Activated T-helper 1 cell treated with anti-CD3 and anti-CD28 coated beads, Interleukin-12 subunit alpha, Interleukin-12 subunit beta, Interleukin-2, Interleukin-4 antibody, amounts not matched to agents 30 ng/mL and 10 ng/mL and 1 ng/mL, durations not matched to agents 14 hours and 24 hours and 36 hours (primary cell): ENCODE measurements at regions not wholly inside any gene's neighbourhood (a gene's known extent, or its start where the extent isn't known, plus 50 kb on each side); places are given as distances from the start of the nearest gene placed in this dataset.
"Not testable (repeated sequence)": the region's sequence is repeated elsewhere in the genome, so short reads cannot be mapped to it uniquely, and the experiment has no call there.

ENCODE experiments used
- DNase-seq: peaks from one replicate; pipeline ENCODE4 v3.0.0; 2021; ENCODE audit warnings: low spot score
- H3K27ac Mint-ChIP-seq: one replicate; pipeline ENCODE4 v1.8.0; 2021; ENCODE audit warnings: mild to moderate bottlenecking, mixed read lengths
- H3K27me3 Mint-ChIP-seq: one replicate; pipeline ENCODE4 v1.8.0; 2022; ENCODE audit warnings: mild to moderate bottlenecking, moderate library complexity, mixed read lengths; ENCODE audit not compliant: insufficient read depth
- H3K36me3 Mint-ChIP-seq: one replicate; pipeline ENCODE4 v1.8.0; 2021; ENCODE audit warnings: low read depth, mixed read lengths
- H3K4me1 Mint-ChIP-seq: one replicate; pipeline ENCODE4 v1.8.0; 2021; ENCODE audit warnings: low read depth, mixed read lengths
- H3K4me3 Mint-ChIP-seq: one replicate; pipeline ENCODE4 v1.8.0; 2021; ENCODE audit warnings: mild to moderate bottlenecking, moderate library complexity, mixed read lengths
- H3K9me3 Mint-ChIP-seq: one replicate; pipeline ENCODE4 v1.8.0; 2021; ENCODE audit warnings: mixed read lengths
- intact Hi-C: fragments of 100-400 bp; cut with micrococcal nuclease; formaldehyde crosslinking; loops from one replicate; pipeline ENCODE4 v1.15.1; 2024

DNA sequence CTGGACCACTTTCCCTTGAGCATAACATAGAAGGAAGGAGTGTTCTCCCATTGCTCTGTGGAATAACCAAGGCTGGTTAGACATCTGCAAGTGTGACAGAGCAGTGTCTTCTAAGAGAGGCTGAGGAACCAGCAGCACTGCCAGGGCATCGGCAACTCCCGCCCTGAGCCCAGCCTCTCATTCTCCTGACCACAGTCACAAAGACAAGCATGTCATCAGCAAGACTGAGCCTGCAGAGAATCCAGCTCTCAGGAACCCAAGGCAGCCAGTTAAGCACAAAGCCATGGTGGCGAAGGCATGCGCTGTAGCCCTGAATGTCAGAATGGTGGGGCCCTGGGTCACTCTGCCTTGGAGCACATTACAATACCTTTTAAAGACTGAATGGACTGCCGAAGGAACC lies 253.9 kb downstream of the AGTPBP1 start:
- Mint-ChIP-seq H3K4me3 (no peak overlapping the region), H3K27ac (no peak overlapping the region), H3K36me3 (no peaks in the 10 kb centered on the region), H3K9me3 (no peaks in the 10 kb centered on the region), H3K27me3 (peaks cover 5% of the 10 kb centered on the region), H3K4me1 (no peaks in the 10 kb centered on the region)
- intact Hi-C loops, result no loop called here
- DNase-seq, result no peak

DNA sequence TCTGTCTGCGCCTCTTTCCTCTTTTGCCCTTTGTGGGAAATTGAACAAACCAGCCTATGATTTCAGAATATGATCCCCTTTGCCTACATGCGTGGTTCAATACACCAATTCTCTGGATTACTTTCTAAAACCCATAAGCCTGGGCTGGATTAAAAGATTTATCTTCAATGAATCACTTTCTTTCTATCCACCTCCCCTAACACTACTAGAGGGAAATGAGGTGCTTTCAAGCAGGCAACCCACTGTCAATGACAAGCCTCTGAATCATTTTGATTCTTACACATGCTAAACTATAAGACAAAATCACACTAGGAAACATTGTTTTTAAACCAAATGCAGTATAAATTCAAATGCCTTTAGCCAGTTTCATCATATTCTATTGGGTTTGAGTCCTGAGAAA lies 257.5 kb downstream of the AGTPBP1 start:
- Mint-ChIP-seq H3K4me3 (no peak overlapping the region), H3K27me3 (peaks cover 4% of the 10 kb centered on the region), H3K27ac (no peak overlapping the region), H3K4me1 (no peaks in the 10 kb centered on the region), H3K9me3 (no peaks in the 10 kb centered on the region), H3K36me3 (no peaks in the 10 kb centered on the region)
- DNase-seq, result no peak
- intact Hi-C loops, result no loop called here

DNA sequence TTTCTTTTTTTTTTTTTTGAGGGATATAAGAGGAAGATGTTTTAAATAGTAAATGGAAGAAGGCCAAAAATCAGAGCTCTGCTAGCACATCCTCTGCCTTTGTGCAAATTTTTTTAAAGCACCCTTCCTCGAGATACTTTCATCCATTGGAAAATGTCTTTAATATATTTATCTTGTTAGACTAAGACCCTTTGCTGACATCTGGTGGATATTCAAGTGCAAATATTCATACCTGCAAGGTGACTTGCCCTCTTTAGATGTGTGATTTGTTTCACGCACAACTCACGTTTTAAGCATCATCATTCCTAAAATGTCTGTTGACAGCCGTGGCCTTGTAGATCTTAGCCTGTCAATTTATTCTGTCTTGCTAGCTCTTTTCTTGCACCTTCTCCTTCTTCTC lies 258.5 kb downstream of the AGTPBP1 start:
- no peak overlapping the region for H3K27ac Mint-ChIP-seq
- no peak overlapping the region for H3K4me3 Mint-ChIP-seq
- H3K4me1 Mint-ChIP-seq, result no peaks in the 10 kb centered on the region
- H3K9me3 Mint-ChIP-seq, result no peaks in the 10 kb centered on the region
- H3K27me3 Mint-ChIP-seq, result peaks cover 5% of the 10 kb centered on the region
- no peaks in the 10 kb centered on the region for H3K36me3 Mint-ChIP-seq
- intact Hi-C loops, result no loop called here
- DNase-seq, result no peak

DNA sequence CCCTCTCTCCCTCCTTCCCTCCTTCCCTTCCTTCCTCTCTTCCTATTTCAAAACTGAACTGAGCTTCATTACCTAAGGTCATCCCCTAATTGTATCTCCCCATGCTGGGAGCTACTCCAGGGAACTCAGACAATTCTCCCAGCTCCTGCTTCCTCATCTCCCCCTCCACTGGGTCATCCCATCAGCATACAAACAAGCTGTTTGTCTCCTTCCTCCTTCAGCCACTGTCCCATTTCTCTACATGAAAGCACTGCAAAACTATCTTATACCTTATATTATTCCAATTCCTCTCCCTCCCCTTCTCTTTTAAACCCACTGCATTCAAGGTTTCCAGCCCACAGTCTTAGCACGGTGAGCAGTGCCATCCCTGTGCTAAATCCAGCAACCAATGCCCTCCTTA lies 262.4 kb downstream of the AGTPBP1 start:
- H3K9me3 Mint-ChIP-seq, result no peaks in the 10 kb centered on the region
- H3K27ac Mint-ChIP-seq, result no peak overlapping the region
- no peaks in the 10 kb centered on the region for H3K4me1 Mint-ChIP-seq
- H3K27me3 Mint-ChIP-seq, result peaks cover 4% of the 10 kb centered on the region
- no peaks in the 10 kb centered on the region for H3K36me3 Mint-ChIP-seq
- intact Hi-C loops, result no loop called here
- H3K4me3 Mint-ChIP-seq, result no peak overlapping the region
- no peak for DNase-seq

DNA sequence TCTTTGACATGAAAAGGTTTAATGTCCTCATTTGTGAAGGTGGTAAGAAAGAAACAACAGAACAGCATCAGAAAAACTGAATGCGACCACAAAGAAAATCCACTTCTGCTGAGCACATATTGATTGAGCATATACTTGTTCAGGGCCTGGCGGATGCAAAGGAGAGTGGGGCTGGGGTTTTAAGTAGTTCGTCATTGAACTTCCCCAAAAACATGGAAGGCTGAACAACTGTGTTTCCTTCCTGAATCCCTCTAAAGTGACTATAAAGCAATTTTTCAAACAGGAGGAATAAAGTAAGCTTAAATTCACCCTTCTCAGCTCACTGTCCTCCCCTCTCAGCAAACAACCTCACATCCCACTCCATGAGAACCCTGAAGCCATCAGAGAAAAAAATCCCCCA lies 262.9 kb downstream of the AGTPBP1 start:
- Mint-ChIP-seq H3K27me3 (peaks cover 4% of the 10 kb centered on the region), H3K27ac (no peak overlapping the region), H3K4me3 (no peak overlapping the region), H3K4me1 (no peaks in the 10 kb centered on the region), H3K9me3 (no peaks in the 10 kb centered on the region), H3K36me3 (no peaks in the 10 kb centered on the region)
- intact Hi-C loops, result no loop called here
- DNase-seq, result no peak

DNA sequence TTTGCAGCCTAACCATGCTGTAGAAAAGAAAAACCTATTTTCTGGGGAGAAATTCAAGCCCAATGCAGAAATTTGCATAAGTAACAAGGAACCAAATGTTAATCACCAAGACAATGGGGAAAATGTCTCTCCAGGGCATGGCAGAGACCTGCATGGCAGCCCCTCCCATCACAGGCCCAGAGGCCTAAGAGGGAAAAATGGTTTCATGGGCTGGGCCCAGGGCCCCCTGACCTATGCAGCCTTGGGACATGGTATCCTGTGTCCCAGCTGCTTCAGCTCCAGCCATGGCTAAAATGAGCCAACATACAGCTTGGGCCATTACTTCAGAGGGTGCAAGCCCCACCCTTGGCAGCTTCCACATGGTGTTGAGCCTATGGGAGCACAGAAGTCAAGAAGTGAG lies 266.9 kb downstream of the AGTPBP1 start:
- H3K4me3 Mint-ChIP-seq, intact Hi-C loops, H3K27ac Mint-ChIP-seq, H3K9me3 Mint-ChIP-seq, H3K36me3 Mint-ChIP-seq, DNase-seq, H3K4me1 Mint-ChIP-seq, H3K27me3 Mint-ChIP-seq: not testable (repeated sequence)

DNA sequence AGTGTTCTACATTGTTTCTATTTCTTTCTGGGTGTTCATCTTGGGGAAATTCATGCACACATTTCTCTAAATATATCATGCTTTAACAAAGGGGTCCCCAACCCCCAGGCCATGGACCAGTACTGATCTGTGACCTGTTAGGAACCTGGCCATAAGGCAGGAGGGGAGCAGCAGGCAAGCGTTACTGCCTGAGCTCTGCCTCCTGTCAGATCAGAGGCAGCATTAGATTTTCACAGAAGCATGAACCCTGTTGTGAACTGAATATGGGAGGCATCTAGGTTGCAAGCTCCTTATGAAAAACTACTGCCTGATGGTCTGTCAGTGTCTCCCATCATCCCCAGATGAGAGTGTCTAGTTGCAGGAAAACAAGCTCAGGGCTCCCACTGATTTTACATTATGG lies 270.0 kb downstream of the AGTPBP1 start:
- H3K36me3 Mint-ChIP-seq, result no peaks in the 10 kb centered on the region
- peaks cover 2% of the 10 kb centered on the region for H3K27me3 Mint-ChIP-seq
- H3K4me3 Mint-ChIP-seq, result no peak overlapping the region
- H3K27ac Mint-ChIP-seq, result no peak overlapping the region
- no peak for DNase-seq
- H3K4me1 Mint-ChIP-seq, result no peaks in the 10 kb centered on the region
- H3K9me3 Mint-ChIP-seq, result no peaks in the 10 kb centered on the region
- intact Hi-C loops, result no loop called here

DNA sequence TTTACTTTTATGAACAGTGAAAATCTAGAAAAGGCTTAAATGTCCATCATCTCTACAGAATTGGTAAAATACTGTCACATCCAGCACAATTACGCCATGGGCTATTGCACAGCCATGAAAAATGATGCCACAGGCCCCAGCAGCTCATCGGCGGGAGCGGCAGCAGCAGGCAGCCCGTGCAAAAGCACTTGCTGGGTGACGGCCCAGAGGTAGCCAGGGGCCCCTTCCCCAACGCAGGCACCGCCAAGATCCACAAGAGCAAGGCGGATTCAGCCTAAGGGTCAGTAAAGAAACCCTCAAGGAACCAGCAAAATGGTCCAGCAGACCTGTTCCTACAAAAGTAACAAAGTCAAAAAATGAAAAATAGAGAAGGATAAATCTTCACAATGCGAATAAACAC lies 272.7 kb downstream of the AGTPBP1 start:
- intact Hi-C loops, result no loop called here
- DNase-seq, result no peak
- no peaks in the 10 kb centered on the region for H3K36me3 Mint-ChIP-seq
- no peaks in the 10 kb centered on the region for H3K9me3 Mint-ChIP-seq
- H3K27ac Mint-ChIP-seq, result no peak overlapping the region
- H3K27me3 Mint-ChIP-seq, result peaks cover 6% of the 10 kb centered on the region
- H3K4me3 Mint-ChIP-seq, result no peak overlapping the region
- no peaks in the 10 kb centered on the region for H3K4me1 Mint-ChIP-seq

DNA sequence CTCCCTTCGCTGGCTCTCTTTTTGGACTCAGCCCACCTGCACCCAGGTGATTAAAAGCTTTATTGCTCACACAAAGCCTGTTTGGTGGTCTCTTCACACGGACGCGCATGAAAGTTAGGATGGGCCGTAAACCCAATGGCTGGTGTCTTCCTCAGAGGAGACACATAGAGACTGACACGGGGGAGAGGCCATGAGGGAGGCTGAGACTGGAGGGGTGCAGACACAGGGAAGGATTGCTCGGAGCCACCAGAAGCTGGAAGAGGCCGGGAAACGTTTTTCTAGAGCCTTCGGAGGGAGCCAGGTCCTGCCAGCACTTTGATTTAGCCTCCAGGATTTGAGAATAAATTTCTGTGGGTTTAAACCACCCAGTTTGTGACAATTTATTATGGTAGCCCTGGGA lies 274.9 kb downstream of the AGTPBP1 start:
- Mint-ChIP-seq H3K27ac (no peak overlapping the region), H3K4me3 (no peak overlapping the region), H3K4me1 (no peaks in the 10 kb centered on the region), H3K27me3 (peaks cover 6% of the 10 kb centered on the region), H3K36me3 (no peaks in the 10 kb centered on the region), H3K9me3 (no peaks in the 10 kb centered on the region)
- intact Hi-C loops, result no loop called here
- DNase-seq, result no peak

DNA sequence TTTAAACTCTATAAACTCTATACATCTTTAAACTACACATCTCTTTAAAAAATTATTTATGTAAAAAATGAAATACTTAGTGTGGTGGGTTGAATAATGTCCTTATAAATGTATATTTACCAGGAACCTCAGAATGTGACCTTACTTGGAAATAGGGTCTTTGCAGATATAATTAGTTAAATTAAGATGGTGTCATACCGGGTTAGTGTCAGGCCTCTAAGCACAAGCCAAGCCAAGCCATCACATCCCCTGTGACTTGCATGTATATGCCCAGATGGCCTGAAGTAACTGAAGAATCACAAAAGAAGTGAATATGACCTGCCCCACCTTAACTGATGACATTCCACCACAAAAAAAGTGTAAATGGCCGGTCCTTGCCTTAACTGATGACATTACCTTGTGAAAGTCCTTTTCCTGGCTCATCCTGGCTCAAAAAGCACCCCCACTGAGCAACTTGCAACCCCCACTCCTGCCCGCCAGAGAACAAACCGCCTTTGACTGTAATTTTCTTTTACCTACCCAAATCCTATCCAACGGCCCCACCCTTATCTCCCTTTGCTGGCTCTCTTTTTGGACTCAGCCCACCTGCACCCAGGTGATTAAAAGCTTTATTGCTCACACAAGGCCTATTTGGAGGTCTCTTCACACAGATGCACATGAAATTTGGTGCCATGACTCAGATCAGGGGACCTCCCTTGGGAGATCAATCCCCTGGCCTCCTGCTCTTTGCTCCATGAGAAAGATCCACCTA lies 283.5 kb downstream of the AGTPBP1 start:
- H3K27ac Mint-ChIP-seq, DNase-seq, H3K36me3 Mint-ChIP-seq, intact Hi-C loops, H3K4me3 Mint-ChIP-seq, H3K9me3 Mint-ChIP-seq, H3K4me1 Mint-ChIP-seq, H3K27me3 Mint-ChIP-seq: not testable (repeated sequence)

DNA sequence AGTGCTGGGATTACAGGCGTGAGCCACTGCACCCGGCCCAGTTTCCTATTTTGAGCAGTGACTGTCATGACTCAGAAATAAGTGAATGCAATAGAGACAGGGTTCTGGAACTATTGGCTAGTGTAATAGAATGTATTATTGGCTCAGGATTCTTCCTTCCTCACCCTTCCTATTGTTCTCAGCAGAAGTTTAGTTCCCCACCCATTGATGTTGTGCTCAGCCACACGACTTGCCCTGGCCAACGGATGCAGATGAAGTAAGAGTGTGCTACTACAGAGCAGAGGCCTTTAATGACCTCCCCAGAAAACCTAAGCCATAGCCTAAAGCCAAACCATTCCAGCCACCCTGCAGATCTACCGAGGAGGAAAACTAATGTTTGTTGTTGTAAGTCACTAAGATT lies 287.9 kb downstream of the AGTPBP1 start:
- intact Hi-C loops, result no loop called here
- Mint-ChIP-seq H3K4me3 (no peak overlapping the region), H3K36me3 (no peaks in the 10 kb centered on the region), H3K27ac (no peak overlapping the region), H3K9me3 (no peaks in the 10 kb centered on the region), H3K4me1 (no peaks in the 10 kb centered on the region), H3K27me3 (peaks cover 6% of the 10 kb centered on the region)
- no peak for DNase-seq

DNA sequence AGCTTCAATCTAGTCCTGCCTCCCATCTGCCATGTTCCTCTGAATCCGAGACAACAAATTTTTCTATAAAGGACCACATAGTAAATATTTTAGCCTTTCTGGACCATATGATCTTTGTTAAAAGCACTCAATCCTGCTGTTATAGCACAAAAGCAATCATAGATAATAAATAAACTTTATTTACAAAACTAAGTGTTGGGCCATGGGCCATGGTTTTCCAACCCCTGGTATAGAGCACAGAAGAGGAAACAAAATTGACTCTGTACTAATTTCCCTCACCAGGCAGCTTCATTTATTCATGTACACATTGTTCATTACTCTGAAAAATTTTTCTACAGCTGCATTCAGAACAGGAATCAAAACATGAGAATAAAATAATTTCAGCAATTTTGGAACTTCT lies 288.9 kb downstream of the AGTPBP1 start:
- Mint-ChIP-seq H3K36me3 (no peaks in the 10 kb centered on the region), H3K4me3 (no peak overlapping the region), H3K27ac (no peak overlapping the region), H3K4me1 (no peaks in the 10 kb centered on the region), H3K27me3 (peaks cover 8% of the 10 kb centered on the region), H3K9me3 (no peaks in the 10 kb centered on the region)
- intact Hi-C loops, result no loop called here
- no peak for DNase-seq

DNA sequence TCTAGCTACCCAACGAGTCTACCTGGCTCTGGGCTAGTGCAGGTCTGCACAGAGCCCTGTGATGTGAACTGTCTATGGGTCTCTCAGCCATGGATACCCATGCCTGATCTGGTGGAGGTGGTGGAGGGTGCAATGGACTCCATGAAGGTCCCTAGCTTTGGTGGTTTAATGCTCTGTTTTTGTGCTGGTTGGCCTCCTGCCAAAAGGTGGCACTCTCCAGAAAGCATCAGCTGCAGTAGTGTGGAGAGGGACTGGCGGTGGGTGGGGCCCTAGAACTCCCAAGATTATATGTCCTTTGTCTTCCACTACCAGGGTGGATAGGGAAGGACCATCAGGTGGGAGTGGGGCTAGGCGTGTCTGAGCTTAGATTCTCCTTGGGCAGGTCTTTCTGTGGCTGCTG lies 290.1 kb downstream of the AGTPBP1 start:
- peaks cover under 1% of the 10 kb centered on the region for H3K9me3 Mint-ChIP-seq
- no peaks in the 10 kb centered on the region for H3K36me3 Mint-ChIP-seq
- no peak overlapping the region for H3K27ac Mint-ChIP-seq
- peaks cover 10% of the 10 kb centered on the region for H3K27me3 Mint-ChIP-seq
- DNase-seq, result no peak
- intact Hi-C loops, result no loop called here
- no peak overlapping the region for H3K4me3 Mint-ChIP-seq
- no peaks in the 10 kb centered on the region for H3K4me1 Mint-ChIP-seq

DNA sequence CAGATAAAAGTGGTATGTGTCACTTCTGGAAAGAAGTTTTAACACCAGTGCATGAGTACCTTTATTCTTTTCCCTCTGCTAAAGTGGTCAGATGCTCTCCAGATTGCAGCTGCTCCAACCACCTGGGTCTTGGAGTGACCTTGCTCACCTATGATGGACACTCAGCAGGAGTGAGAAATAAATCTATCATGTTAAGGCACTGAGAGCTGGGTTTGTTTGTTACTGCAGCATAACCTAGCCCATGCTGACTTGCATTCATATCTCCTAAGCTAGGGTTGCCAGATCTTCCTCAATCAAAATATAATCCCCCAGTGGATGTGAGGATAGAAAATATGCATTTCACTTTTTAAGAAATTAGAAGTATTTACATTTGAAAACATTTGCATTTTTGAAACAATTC lies 295.9 kb downstream of the AGTPBP1 start:
- H3K36me3 Mint-ChIP-seq, result no peaks in the 10 kb centered on the region
- H3K4me3 Mint-ChIP-seq, result no peak overlapping the region
- DNase-seq, result no peak
- intact Hi-C loops, result no loop called here
- no peaks in the 10 kb centered on the region for H3K4me1 Mint-ChIP-seq
- H3K9me3 Mint-ChIP-seq, result peaks cover 5% of the 10 kb centered on the region
- H3K27me3 Mint-ChIP-seq, result peaks cover 6% of the 10 kb centered on the region
- H3K27ac Mint-ChIP-seq, result no peak overlapping the region
